GM12864 (cell line): ENCODE measurements at regions not wholly inside any gene's neighbourhood (a gene's known extent, or its start where the extent isn't known, plus 50 kb on each side); places are given as distances from the start of the nearest gene placed in this dataset.

Source experiments
- DNase-seq: peaks from one replicate; pipeline ENCODE4 v3.0.0-alpha.2; 2011; ENCODE audit warnings: low read depth
- H3K4me3 ChIP-seq: 2 replicates; pipeline ENCODE4 v1.5.1; 2011; ENCODE audit warnings: mild to moderate bottlenecking, low read depth, low read length, control low read depth
- CTCF ChIP-seq: IDR thresholded peaks from 2 replicates; pipeline ENCODE4 v1.5.1; 2011; ENCODE audit warnings: low read depth, mild to moderate bottlenecking, moderate library complexity, low read length, control low read depth, inconsistent platforms; ENCODE audit errors: missing control alignments

GRCh38 chr3:106029954-106030626, 161.3 kb upstream of the CBLB start:
- no peak overlapping the region for H3K4me3 ChIP-seq
- TF ChIP-seq CTCF, result no peak
- no peak for DNase-seq

GRCh38 chr3:106030627-106030963, 161.8 kb upstream of the CBLB start:
- no peak for DNase-seq
- no peak for TF ChIP-seq CTCF
- H3K4me3 ChIP-seq, result no peak overlapping the region

GRCh38 chr3:106032479-106032878, 163.7 kb upstream of the CBLB start:
- DNase-seq, result no peak
- H3K4me3 ChIP-seq, result no peak overlapping the region
- TF ChIP-seq CTCF, result no peak

GRCh38 chr3:106033654-106034053, 164.8 kb upstream of the CBLB start:
- H3K4me3 ChIP-seq, result no peak overlapping the region
- no peak for TF ChIP-seq CTCF
- DNase-seq, result no peak

GRCh38 chr3:106034313-106034712, 165.5 kb upstream of the CBLB start:
- TF ChIP-seq CTCF, result no peak
- DNase-seq, result no peak
- no peak overlapping the region for H3K4me3 ChIP-seq

- no peak for DNase-seq
- TF ChIP-seq CTCF, result no peak
These were observed 166.8 kb upstream of the CBLB start for GRCh38 chr3:106035619-106036018.

GRCh38 chr3:106036696-106037095, 167.9 kb upstream of the CBLB start:
- no peak overlapping the region for H3K4me3 ChIP-seq
- no peak for DNase-seq
- no peak for TF ChIP-seq CTCF

More at GRCh38 chr3:106035619-106036018, 166.8 kb upstream of the CBLB start:
- H3K4me3 ChIP-seq, result no peak overlapping the region
